Activated CD4-positive, alpha-beta T cell treated with anti-CD3 and anti-CD28 coated beads, Interleukin-2, Interleukin-6, amounts not matched to agents 100 ng/mL and 50 ng/mL, durations not matched to agents 16 hours and 8 hours (primary cell): ENCODE measurements at regions not wholly inside any gene's neighbourhood (a gene's known extent, or its start where the extent isn't known, plus 50 kb on each side); places are given as distances from the start of the nearest gene placed in this dataset.

Experiments used
- DNase-seq: peaks from one replicate; pipeline ENCODE4 v3.0.0-alpha.2; 2020

DNA sequence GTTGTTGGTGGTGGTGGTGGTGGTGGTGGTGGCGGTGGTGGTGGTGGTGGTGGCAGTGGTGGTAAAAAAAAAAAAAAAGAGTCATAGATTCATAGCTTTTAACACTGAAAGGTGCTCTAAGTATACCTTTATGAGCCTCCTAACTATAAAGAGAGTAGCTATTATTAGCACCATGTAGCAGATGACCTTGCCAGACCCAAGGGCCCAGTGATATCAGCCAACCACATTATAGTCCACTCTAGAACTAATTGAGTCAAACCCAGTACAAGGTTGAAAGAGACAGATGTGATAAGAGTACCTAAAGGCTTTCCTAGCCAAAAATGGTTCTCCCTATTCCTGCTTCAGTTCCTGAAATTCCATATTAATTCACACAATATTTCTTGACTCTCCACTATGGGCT is 245.3 kb downstream of the HACE1 start:
- DNase-seq: no peak

DNA sequence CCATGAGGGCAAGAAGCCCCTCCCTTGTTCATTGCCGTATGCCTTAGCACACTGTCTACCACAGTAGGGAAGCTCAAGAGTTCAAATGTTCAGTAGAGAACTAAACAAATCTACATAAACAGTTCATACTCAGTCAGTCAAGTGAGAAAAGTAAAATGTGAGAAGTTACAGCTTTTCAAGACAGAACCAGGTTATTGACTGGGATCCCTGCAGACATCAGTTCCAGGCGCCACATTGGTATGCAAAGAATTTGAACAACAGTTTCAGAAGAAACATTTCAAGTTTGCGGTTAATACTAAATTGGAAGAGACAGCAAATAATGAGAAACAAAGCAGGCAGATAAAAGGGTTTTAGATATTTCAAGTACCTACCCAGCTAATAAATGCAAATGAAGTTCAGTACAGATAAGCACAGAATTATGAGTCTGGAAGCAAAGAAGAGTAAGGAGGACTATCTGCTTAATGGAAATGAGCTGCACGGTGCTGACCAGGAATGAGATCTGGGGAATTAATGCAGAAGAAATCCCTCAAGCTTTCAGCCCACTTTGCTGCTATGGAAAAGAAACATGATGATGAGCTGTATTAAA is 246.2 kb downstream of the HACE1 start:
- DNase-seq: no peak

- no peak for DNase-seq
Measured at GRCh38 chr6:104612541-104612940, 247.2 kb downstream of the HACE1 start.

GRCh38 chr6:104608101-104608500 is 251.6 kb downstream of the HACE1 start:
- DNase-seq: no peak

DNA sequence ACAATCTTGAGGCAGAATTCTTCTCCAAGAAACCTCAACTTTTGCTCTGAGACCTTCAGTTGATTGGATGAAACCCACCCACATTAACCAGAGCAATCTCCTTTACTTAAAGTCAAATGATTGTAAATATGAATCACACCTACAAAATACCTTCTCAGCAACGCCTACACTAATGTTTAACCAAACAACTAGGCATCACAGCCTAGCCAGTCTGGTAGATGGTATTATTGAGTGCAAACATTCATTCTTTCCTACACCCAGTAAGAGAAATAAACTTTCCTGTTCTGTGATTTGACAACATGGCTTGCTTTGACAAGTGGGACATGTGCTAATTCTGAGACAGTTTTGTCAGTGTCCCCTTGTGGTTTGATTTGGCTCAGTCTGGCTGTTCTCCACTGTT is 252.2 kb downstream of the HACE1 start:
- no peak for DNase-seq

DNA sequence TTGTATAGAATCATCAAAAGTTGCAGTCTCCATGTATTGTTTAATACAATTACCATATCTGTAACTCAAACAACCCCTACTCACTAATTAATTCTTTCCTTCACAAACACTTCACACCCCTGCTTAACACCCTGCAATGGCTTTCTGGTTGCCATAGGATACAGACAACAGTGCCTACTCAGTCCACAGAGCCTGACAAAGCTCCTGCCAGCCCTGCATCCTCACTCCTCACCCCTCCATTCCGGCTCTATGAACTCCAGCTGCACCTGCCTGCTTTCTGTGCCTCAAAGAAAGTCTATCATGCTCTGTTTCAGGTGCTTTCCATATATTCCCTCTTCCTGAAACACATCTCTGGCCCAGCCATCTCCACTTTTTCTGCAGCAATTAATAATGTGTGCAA is 253.4 kb downstream of the HACE1 start:
- DNase-seq: no peak

DNA sequence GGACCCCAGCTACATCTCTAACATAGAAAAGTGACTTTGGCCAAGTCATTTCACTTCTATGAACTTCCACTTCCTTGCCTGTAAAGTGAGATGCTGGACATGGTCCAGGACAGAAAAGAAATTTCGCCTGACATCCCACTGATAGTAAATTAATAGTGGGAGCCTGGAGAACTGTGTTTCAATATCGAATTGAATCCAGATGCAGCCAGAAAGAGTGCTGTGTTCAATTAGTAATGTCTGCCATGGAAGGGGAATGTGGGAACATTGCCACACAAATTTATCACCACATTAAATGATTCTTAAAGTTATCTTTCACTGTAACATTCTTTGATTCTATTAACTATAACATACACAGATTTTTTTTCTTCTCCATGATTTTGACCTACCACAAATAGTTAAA is 255.0 kb downstream of the HACE1 start:
- no peak for DNase-seq

- DNase-seq: peak; percentile 65
Measured at GRCh38 chr6:104603108-104603745, 256.5 kb downstream of the HACE1 start.

GRCh38 chr6:104601721-104602120 is 258.0 kb downstream of the HACE1 start:
- DNase-seq: no peak

DNA sequence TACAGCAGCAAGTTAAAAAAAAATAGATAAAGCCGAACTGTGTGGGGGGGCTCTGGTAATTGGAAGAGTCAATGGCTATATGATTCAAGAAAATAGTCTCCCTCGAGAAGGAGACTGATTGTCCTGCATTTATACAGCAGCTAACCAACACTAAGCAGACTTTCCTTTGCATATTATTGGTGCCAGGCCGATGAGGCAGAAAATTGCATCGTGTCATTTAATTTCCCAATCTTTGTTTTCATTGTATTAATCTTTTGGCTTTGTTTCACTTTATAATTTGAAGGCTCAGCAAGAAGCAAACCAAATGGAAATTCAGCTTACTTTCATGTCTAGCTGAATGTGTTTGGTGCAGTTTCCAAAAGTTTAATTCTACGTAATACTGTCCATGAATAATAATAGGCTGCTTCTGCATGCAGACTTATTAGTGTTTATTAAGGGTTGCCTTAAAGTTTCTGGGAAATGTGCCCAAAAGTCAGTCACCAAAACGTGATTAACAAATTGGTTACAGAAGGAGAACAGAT is 258.5 kb downstream of the HACE1 start:
- DNase-seq: no peak

DNA sequence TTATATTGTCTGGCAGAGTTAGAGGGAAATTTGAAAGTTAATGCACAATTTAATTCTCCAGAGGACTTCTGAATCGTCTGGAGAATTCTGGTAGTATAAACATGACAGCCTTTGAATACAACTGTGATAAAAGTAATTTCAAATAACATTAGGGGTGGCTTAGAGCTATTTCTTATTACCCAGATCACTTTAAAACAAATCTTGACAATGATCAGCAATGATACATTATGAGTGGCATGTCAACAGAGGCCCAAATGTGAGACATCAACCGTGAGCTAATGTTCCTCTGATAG is 259.1 kb downstream of the HACE1 start:
- DNase-seq: no peak

GRCh38 chr6:104599821-104600638 is 259.7 kb downstream of the HACE1 start:
- no peak for DNase-seq

- no peak for DNase-seq
Measured at GRCh38 chr6:104597541-104598050, 262.1 kb downstream of the HACE1 start.

GRCh38 chr6:104596091-104596490 is 263.6 kb downstream of the HACE1 start:
- DNase-seq: no peak

DNA sequence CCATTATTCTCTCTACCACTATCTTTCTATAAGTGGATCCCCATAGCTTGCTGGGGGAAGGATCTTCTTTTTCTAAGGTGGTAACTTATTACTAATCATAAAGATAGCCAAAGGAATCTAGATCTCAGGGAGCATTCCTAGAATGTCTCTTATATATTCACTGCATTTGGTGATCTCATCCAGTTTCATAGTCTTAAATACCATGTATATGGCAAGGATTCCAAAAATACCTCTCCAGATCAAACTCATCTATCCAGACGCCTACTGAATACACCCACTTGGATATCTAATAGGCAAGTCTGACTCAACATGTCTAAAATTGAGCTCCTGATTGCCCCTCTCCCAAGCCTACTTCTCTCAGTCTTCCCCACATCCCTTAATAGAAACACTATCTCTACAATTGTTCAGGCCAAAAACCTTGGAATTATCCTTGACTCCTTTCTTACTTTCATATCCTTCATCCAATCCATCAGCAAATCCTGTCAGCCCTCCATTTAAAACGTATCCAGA is 264.4 kb downstream of the HACE1 start:
- DNase-seq: no peak

- DNase-seq: no peak
Measured at GRCh38 chr6:104591573-104592334, 268.0 kb downstream of the HACE1 start.

DNA sequence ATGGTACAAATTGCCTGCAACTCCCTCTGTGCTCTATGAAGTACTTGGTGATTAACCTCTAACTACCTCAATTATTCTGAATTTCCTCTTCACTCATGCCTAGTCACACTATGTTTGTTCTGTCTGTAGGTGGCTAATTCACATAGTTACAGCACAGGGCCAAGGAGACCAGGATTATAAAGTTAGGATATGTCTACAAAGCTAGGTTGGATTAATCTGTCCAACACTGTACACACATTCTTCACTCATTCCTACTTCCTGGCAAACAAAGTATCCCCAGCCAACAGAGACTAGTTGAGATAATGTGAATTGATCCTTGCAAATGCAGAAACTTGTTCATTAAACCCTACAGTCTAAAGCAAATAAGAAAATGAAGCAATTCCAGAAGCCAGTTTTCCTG is 269.8 kb downstream of the HACE1 start:
- no peak for DNase-seq

DNA sequence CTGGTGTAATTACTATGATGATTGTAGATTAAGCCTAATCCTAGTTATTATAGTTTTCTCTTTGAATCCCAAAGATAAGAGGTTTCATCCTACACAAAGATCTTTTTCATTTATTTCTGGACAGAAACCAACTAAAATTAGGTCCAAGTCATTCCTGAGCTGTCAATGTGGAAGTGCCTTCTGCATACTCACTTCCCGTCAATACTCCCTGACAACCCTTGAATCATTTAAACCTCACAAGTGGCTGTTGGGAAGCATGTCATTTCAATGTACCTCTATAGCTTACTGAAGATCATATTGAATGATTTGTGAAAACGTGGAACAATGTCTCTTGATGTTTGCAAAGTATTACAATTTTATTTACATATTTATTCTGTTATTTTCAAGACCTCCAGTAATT is 274.1 kb downstream of the HACE1 start:
- no peak for DNase-seq

DNA sequence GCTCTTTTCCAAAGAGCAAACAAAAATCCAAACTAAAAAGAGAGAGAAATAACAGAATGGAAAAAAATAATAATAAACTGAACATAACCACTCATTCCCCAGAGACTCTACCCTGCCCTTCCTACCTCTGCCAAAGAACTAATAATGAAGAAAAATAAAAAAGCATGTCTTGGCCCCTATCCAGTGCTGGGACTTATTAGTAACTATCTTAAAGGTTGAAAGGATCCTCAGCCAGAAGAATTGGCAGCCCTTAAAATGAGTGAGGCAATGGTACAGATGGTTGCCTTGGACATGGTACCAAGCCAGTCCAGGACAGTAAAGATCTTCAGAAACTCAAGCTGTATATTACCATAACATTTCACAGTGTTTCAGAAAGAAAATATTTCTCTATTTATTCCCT is 279.3 kb downstream of the HACE1 start:
- no peak for DNase-seq

GRCh38 chr6:104579310-104579863 is 280.3 kb downstream of the HACE1 start:
- DNase-seq: no peak

DNA sequence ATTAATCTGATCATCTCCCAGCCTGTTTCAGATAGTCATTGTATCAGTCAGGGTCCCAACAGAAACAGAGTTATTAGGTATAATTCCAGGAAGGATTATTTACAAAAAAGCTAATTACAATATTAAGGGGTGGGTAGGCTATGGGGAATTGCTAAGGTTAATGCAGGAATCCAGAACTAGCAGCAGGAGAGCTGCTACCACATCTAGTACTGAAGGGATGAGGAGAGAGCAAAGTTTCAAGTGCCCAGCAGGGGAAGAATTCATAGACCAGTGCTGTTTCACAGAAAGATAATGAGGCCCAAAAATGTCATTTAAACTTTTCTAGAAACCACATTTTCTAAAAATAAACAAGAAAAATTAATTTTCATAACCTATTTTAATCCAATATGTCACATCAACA is 284.2 kb downstream of the HACE1 start:
- DNase-seq: no peak

DNA sequence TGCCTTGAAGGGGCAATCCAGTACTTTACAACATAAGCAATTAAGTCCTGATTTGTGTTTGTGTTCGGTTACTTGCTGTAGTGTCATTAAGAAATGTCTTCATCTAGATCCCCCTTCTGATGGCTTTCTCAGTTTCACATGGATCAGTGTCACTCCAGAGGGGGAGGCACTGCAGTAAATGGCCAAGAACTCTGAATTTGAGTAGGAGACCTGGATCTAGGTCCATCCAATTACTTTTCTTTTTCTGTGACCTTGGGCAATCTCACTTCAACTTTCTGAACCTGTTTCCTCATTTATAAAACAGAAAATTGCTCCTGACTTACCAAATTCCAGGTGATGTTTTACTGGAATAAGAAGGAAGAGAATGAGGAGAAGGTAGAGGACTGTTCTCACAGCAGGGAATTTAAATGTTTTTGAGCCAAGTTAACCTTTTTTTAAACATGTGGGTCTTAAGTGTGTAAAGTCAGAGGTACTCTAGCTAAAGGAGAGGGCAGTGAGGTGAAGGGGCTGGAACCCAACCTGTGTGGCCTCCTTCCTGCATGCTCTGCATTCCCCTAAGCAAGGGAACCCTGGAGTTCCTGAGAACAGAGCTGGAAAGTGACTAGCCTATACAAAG is 285.5 kb downstream of the HACE1 start:
- DNase-seq: no peak
